ENCODE measurements at regions not wholly inside any gene's neighbourhood (a gene's known extent, or its start where the extent isn't known, plus 50 kb on each side); places are given as distances from the start of the nearest gene placed in this dataset.

DNA sequence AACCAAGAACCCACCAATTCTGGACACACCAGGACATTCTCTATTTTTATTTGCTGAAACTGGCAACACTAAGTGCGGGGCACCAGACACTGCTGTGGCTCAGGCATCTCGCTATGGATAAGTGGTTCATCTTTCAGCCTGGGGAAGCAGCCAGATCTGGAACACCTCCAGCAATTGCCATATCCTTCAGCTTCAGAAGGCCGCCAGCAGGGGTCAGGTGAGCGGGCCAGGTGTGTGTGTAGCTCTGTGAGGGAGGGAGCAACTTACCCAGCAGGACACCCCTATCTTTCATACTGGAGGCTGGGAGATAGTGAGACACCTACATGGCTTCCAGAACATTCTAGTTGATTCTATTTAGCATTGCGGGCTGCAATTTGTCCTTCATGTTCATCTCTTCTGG, 57.0 kb upstream of the GBA3 start:
- DNase-seq, result peak in 1 of 2 donors; percentile 53
- H3K36me3 ChIP-seq (ENCODE audit: control insufficient read depth in 1 of 2, insufficient read depth in 2 of 2, low read length in 1 of 2), result no peaks in the 10 kb centered on the region
- intact Hi-C loops (cut with DNase I), result no loop called here
- WGBS, 2 donors, result 94% methylated on average over 5 of the region's 5 CpGs
- no peak overlapping the region for H3K4me3 ChIP-seq (ENCODE audit: low read length in 2 of 2)
- H3K9me3 ChIP-seq (ENCODE audit: control insufficient read depth, low read length), result peaks cover 3% of the 10 kb centered on the region
- no peaks in the 10 kb centered on the region for H3K27me3 ChIP-seq (ENCODE audit: control insufficient read depth in 1 of 2, insufficient read depth in 2 of 2, low read length in 1 of 2)
- ATAC-seq (ENCODE audit: low FRiP score), result no peak
- no peaks in the 10 kb centered on the region for H3K4me1 ChIP-seq (ENCODE audit: control insufficient read depth in 1 of 2, insufficient read depth in 2 of 2, low read length in 2 of 2)
- H3K27ac ChIP-seq (ENCODE audit: low read depth in 1 of 2, low read length in 2 of 2), result no peak overlapping the region

DNA sequence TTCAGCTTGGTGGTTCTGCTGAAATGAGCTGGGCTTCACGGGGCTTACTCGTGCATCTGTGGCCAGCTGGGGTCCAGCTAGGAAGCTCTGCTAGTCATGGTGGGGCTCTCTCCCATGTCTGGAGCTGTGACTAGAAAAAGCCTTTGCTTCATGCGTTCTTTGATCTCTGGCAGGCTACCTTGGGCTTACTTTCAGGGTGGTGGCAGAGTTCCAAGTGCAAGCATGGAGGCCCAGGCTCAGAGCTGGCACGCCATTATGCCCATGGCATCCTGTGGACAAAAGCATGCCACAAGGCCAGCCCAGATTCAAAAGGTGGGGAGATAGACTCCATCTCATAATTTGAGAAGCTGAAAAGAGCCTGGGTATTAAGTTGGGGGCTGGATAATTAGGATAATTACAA, 55.4 kb upstream of the GBA3 start:
- Histone ChIP-seq H3K36me3 (ENCODE audit: control insufficient read depth in 1 of 2, insufficient read depth in 2 of 2, low read length in 1 of 2) (no peaks in the 10 kb centered on the region), H3K27ac (ENCODE audit: low read depth in 1 of 2, low read length in 2 of 2) (no peak overlapping the region), H3K4me1 (ENCODE audit: control insufficient read depth in 1 of 2, insufficient read depth in 2 of 2, low read length in 2 of 2) (no peaks in the 10 kb centered on the region), H3K9me3 (ENCODE audit: control insufficient read depth, low read length) (peaks cover 5% of the 10 kb centered on the region), H3K4me3 (ENCODE audit: low read length in 2 of 2) (no peak overlapping the region), H3K27me3 (ENCODE audit: control insufficient read depth in 1 of 2, insufficient read depth in 2 of 2, low read length in 1 of 2) (no peaks in the 10 kb centered on the region)
- DNase-seq (no peak), ATAC-seq (ENCODE audit: low FRiP score) (no peak)
- intact Hi-C loops (cut with DNase I), result no loop called here
- WGBS, 2 donors, result 77 to 82% methylated on average over 4 of the region's 4 CpGs

Measured in aorta (tissue), 5 donors.